AG09319 (cell line): ENCODE measurements at regions not wholly inside any gene's neighbourhood (a gene's known extent, or its start where the extent isn't known, plus 50 kb on each side); places are given as distances from the start of the nearest gene placed in this dataset.

Experiments used
- DNase-seq: peaks from one replicate; pipeline ENCODE4 v3.0.0-alpha.2; 2010; ENCODE audit warnings: low read depth; ENCODE audit errors: extremely low read depth
- CTCF ChIP-seq: IDR thresholded peaks from 2 replicates; pipeline ENCODE4 v1.5.1; 2011; ENCODE audit warnings: low read depth, mild to moderate bottlenecking, inconsistent platforms, low read length, moderate library complexity

GRCh38 chr3:159166899-159167586 lies 365.2 kb downstream of the MFSD1 start:
- no peak for DNase-seq
- TF ChIP-seq CTCF: no peak

- no peak for TF ChIP-seq CTCF
- DNase-seq: no peak
Observed at GRCh38 chr3:159168788-159169187, 366.9 kb downstream of the MFSD1 start.

GRCh38 chr3:159169828-159170227 lies 368.0 kb downstream of the MFSD1 start:
- DNase-seq: peak; percentile 45
- no peak for TF ChIP-seq CTCF

GRCh38 chr3:159170436-159171003 lies 368.7 kb downstream of the MFSD1 start:
- TF ChIP-seq CTCF: no peak
- no peak for DNase-seq

- TF ChIP-seq CTCF: no peak
- DNase-seq: no peak
Observed at GRCh38 chr3:159171333-159171732, 369.5 kb downstream of the MFSD1 start.

- no peak for DNase-seq
- no peak for TF ChIP-seq CTCF
Observed at GRCh38 chr3:159172473-159172872, 370.6 kb downstream of the MFSD1 start.
